K562 (cell line): ENCODE measurements at regions not wholly inside any gene's neighbourhood (a gene's known extent, or its start where the extent isn't known, plus 50 kb on each side); places are given as distances from the start of the nearest gene placed in this dataset.

Source experiments
- ATF3 ChIP-seq, 2 experiments: fragments of 450-650 bp in 1 of 2; sonication (generic) in 1 of 2; formaldehyde crosslinking in 1 of 2; IDR thresholded peaks in 1 of 2; conservative IDR thresholded peaks in 1 of 2; 2 replicates each; pipeline versions ENCODE4 v1.6.1 to v1.8.1; 2016 to 2023; ENCODE audit warnings: mild to moderate bottlenecking in 2 of 2, moderate library complexity in 2 of 2, inconsistent platforms in 1 of 2, missing genetic modification reagents in 1 of 2
- CTCF ChIP-seq, 3 experiments: IDR thresholded peaks in 2 of 3; conservative IDR thresholded peaks in 1 of 3; 2 replicates each; pipeline ENCODE4 v1.5.1; 2011 to 2012; ENCODE audit warnings: low read length in 3 of 3, mild to moderate bottlenecking in 3 of 3, control low read depth in 2 of 3, improper control_type of control experiment in 1 of 3, inconsistent platforms in 1 of 3, low read depth in 1 of 3, mixed read lengths in 1 of 3, moderate library complexity in 1 of 3; ENCODE audit not compliant: insufficient read depth in 2 of 3
- HOMEZ ChIP-seq: fragments of 250-450 bp; sonication (Bioruptor Pico); IDR thresholded peaks from 2 replicates; pipeline ENCODE4 v1.4.0; 2020; ENCODE audit warnings: mild to moderate bottlenecking, moderate library complexity

GRCh38 chr18:50469380-50469781 lies 90.5 kb upstream of the MAPK4 start:
- TF ChIP-seq CTCF (IDR thresholded peaks at IDR 0.05 in 2 of 3, conservative IDR thresholded peaks at IDR 0.05 in 1 of 3; ENCODE audit: insufficient read depth in 2 of 3, low read depth in 1 of 3, low read length in 3 of 3) (no peak), HOMEZ (no peak), ATF3 (IDR thresholded peaks at IDR 0.05) (no peak), ATF3 (CRISPR knock-in tag; conservative IDR thresholded peaks at IDR 0.05) (no peak)
